Activated CD8-positive, alpha-beta memory T cell treated with anti-CD3 and anti-CD28 coated beads for 1 hour (primary cell): ENCODE measurements at regions not wholly inside any gene's neighbourhood (a gene's known extent, or its start where the extent isn't known, plus 50 kb on each side); places are given as distances from the start of the nearest gene placed in this dataset.

ENCODE experiments used
- DNase-seq, 2 donors: peaks; one replicate each; pipeline ENCODE4 v3.0.0-alpha.2; 2020; ENCODE audit warnings: low read depth in 1 of 2; ENCODE audit errors: extremely low read depth in 1 of 2

- DNase-seq, result no peak
These were observed 485.2 kb upstream of the KIF2A start for GRCh38 chr5:61820836-61821235.

- DNase-seq, result no peak
These were observed 484.4 kb upstream of the KIF2A start for GRCh38 chr5:61821561-61821960.

GRCh38 chr5:61822584-61822983 is 483.4 kb upstream of the KIF2A start:
- no peak for DNase-seq

GRCh38 chr5:61823065-61823464 is 482.9 kb upstream of the KIF2A start:
- no peak for DNase-seq

- no peak for DNase-seq
These were observed 482.2 kb upstream of the KIF2A start for GRCh38 chr5:61823781-61824180.

GRCh38 chr5:61824396-61824795 is 481.6 kb upstream of the KIF2A start:
- DNase-seq, result no peak

GRCh38 chr5:61827445-61827975 is 478.5 kb upstream of the KIF2A start:
- no peak for DNase-seq

- no peak for DNase-seq
These were observed 477.1 kb upstream of the KIF2A start for GRCh38 chr5:61828856-61829255.

- no peak for DNase-seq
These were observed 474.3 kb upstream of the KIF2A start for GRCh38 chr5:61831736-61832135.

- DNase-seq, result no peak
These were observed 468.2 kb upstream of the KIF2A start for GRCh38 chr5:61837788-61838187.

- DNase-seq, result no peak
These were observed 465.6 kb upstream of the KIF2A start for GRCh38 chr5:61840361-61840760.

- DNase-seq, result no peak
These were observed 463.2 kb upstream of the KIF2A start for GRCh38 chr5:61842840-61843239.

GRCh38 chr5:61850696-61851095 is 455.3 kb upstream of the KIF2A start:
- DNase-seq, result no peak

- DNase-seq, result no peak
These were observed 451.5 kb upstream of the KIF2A start for GRCh38 chr5:61854531-61854930.

GRCh38 chr5:61860978-61861377 is 445.0 kb upstream of the KIF2A start:
- DNase-seq, result no peak

GRCh38 chr5:61866930-61867329 is 439.1 kb upstream of the KIF2A start:
- no peak for DNase-seq

GRCh38 chr5:61869333-61869732 is 436.7 kb upstream of the KIF2A start:
- DNase-seq, result no peak

- DNase-seq, result no peak
These were observed 427.5 kb upstream of the KIF2A start for GRCh38 chr5:61878471-61878870.

GRCh38 chr5:61881821-61882487 is 424.1 kb upstream of the KIF2A start:
- no peak for DNase-seq

- DNase-seq, result no peak
These were observed 423.0 kb upstream of the KIF2A start for GRCh38 chr5:61882901-61883500.

- no peak for DNase-seq
These were observed 421.7 kb upstream of the KIF2A start for GRCh38 chr5:61884252-61884855.

GRCh38 chr5:61886214-61886613 is 419.8 kb upstream of the KIF2A start:
- no peak for DNase-seq
